Hepatocyte (in vitro differentiated cells): ENCODE measurements at regions not wholly inside any gene's neighbourhood (a gene's known extent, or its start where the extent isn't known, plus 50 kb on each side); places are given as distances from the start of the nearest gene placed in this dataset.
"Not testable (repeated sequence)": the region's sequence is repeated elsewhere in the genome, so short reads cannot be mapped to it uniquely, and the experiment has no call there.

Source experiments
- DNase-seq: peaks from one replicate; pipeline ENCODE4 v3.0.0-alpha.2; 2016; ENCODE audit warnings: low spot score
- H2AFZ ChIP-seq: fragments of 200-600 bp; sonication (generic); 2 replicates; pipeline ENCODE4 v1.6.0; 2016; ENCODE audit warnings: antibody characterized with exemption, mild to moderate bottlenecking
- H3K27ac ChIP-seq: fragments of 200-600 bp; sonication (generic); 2 replicates; pipeline ENCODE4 v1.5.1; 2016; ENCODE audit warnings: mild to moderate bottlenecking
- H3K27me3 ChIP-seq: fragments of 200-600 bp; sonication (generic); 2 replicates; pipeline ENCODE4 v1.6.1; 2016
- H3K36me3 ChIP-seq: fragments of 200-600 bp; sonication (generic); replicated peaks from 2 replicates; pipeline ENCODE4 v1.5.1; 2016; ENCODE audit warnings: low read depth; ENCODE audit not compliant: insufficient read depth
- H3K4me1 ChIP-seq: fragments of 200-600 bp; sonication (generic); 2 replicates; pipeline ENCODE4 v1.5.1; 2016; ENCODE audit warnings: mild to moderate bottlenecking, moderate library complexity; ENCODE audit not compliant: insufficient read depth
- H3K4me2 ChIP-seq: fragments of 200-600 bp; sonication (generic); 2 replicates; pipeline ENCODE4 v1.6.0; 2016
- H3K4me3 ChIP-seq: fragments of 200-600 bp; sonication (generic); 2 replicates; pipeline ENCODE4 v1.5.1; 2016; ENCODE audit warnings: mild to moderate bottlenecking
- H3K79me2 ChIP-seq: fragments of 200-600 bp; sonication (generic); 2 replicates; pipeline ENCODE4 v1.6.0; 2017; ENCODE audit warnings: mild to moderate bottlenecking
- H3K9me2 ChIP-seq: fragments of 200-600 bp; sonication (generic); replicated peaks from 2 replicates; pipeline ENCODE4 v1.6.0; 2017; ENCODE audit warnings: mild to moderate bottlenecking; ENCODE audit not compliant: insufficient read depth
- H3K9me3 ChIP-seq: fragments of 200-600 bp; sonication (generic); 2 replicates; pipeline ENCODE4 v1.5.1; 2016; ENCODE audit warnings: low read depth, mild to moderate bottlenecking
- H4K20me1 ChIP-seq: fragments of 200-600 bp; sonication (generic); 2 replicates; pipeline ENCODE4 v1.6.0; 2016; ENCODE audit warnings: mild to moderate bottlenecking; ENCODE audit not compliant: insufficient read depth, poor library complexity, severe bottlenecking
- EZH2 ChIP-seq: fragments of 200-600 bp; sonication (generic); IDR thresholded peaks from 2 replicates; pipeline ENCODE4 v1.6.1; 2016; ENCODE audit warnings: antibody characterized with exemption, mild to moderate bottlenecking, borderline replicate concordance
- EZH2phosphoT487 ChIP-seq: fragments of 200-600 bp; sonication (generic); IDR thresholded peaks from one replicate; pipeline ENCODE4 v1.6.1; 2018; ENCODE audit warnings: antibody characterized with exemption, mild to moderate bottlenecking, low read depth, moderate library complexity; ENCODE audit not compliant: unreplicated experiment, severe bottlenecking
- WGBS: methylation state at CpG from one replicate; pipeline ENCODE4 v1.1.6; 2016; ENCODE audit warnings: low lambda C conversion rate; ENCODE audit errors: missing lambda C conversion rate; 5-methylcytosine and 5-hydroxymethylcytosine counted together
- TF ChIP-seq, protein P1 (sequence below): fragments of 200-600 bp; sonication (generic); IDR thresholded peaks from 2 replicates; pipeline ENCODE4 v1.5.1; 2016; ENCODE audit warnings: antibody characterized with exemption, mild to moderate bottlenecking; ENCODE audit not compliant: poor library complexity

DNA sequence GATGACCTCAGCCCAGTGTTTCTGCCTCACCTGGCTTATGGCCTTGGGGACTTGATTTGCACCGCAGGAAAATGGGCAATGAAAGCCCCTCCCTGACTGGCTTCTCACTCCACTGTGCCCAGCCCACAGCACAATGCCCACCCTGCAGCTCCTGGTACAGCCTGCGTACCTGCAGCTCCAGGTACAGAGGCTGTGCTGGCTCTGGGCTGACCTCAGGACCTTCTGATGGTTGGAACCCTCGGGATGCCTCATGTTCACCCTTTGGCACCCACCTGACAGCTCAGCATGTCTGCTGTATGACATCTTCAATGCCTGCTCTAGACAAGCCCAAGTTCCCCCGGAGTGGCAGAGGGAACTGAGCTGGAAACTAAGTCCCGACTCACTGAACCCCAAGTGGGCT, 87.1 kb downstream of the ALG10 start:
- no peaks in the 10 kb centered on the region for H3K9me3 ChIP-seq
- no peak overlapping the region for H2AFZ ChIP-seq
- no peaks in the 10 kb centered on the region for H3K9me2 ChIP-seq
- H3K4me1 ChIP-seq, result no peaks in the 10 kb centered on the region
- TF ChIP-seq, protein P1, sequence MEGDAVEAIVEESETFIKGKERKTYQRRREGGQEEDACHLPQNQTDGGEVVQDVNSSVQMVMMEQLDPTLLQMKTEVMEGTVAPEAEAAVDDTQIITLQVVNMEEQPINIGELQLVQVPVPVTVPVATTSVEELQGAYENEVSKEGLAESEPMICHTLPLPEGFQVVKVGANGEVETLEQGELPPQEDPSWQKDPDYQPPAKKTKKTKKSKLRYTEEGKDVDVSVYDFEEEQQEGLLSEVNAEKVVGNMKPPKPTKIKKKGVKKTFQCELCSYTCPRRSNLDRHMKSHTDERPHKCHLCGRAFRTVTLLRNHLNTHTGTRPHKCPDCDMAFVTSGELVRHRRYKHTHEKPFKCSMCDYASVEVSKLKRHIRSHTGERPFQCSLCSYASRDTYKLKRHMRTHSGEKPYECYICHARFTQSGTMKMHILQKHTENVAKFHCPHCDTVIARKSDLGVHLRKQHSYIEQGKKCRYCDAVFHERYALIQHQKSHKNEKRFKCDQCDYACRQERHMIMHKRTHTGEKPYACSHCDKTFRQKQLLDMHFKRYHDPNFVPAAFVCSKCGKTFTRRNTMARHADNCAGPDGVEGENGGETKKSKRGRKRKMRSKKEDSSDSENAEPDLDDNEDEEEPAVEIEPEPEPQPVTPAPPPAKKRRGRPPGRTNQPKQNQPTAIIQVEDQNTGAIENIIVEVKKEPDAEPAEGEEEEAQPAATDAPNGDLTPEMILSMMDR, result no peak
- TF ChIP-seq EZH2 (no peak), EZH2phosphoT487 (no peak)
- no peak for DNase-seq
- no peaks in the 10 kb centered on the region for H3K27me3 ChIP-seq
- H4K20me1 ChIP-seq, result no peaks in the 10 kb centered on the region
- 81% methylated on average over 5 of the region's 5 CpGs for WGBS
- H3K79me2 ChIP-seq, result no peaks in the 10 kb centered on the region
- H3K36me3 ChIP-seq, result no peaks in the 10 kb centered on the region
- H3K4me3 ChIP-seq, result no peak overlapping the region
- H3K4me2 ChIP-seq, result no peak overlapping the region
- no peak overlapping the region for H3K27ac ChIP-seq

DNA sequence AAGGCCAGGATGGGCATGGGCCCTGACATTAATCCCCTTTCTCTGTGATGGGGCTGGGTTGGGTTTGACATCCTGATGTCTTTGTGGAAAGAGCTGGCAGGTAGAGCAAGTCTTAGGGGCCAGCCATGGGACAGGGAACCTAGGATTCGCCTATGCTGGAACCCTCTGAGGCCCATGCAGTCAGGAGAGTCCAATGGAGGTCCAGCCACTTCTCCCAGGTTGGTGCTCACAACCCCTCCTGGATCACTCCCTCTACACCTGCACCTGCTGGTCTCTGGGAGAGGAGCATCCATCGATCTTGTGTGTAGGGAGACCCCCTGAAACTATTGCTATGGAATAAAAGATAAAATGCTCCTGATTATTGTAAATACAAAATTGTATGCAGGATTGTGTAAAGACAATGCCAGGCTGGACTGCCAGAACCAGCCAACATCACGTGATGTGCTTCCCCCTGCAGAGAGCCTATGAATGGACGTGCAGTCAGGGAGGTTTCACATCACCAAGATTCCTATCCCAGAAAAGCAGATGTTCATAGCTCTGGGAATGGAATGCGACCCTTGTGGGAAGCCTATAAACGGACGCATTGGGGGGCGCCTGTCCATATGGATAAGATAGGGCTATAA, 87.7 kb downstream of the ALG10 start:
- not testable (repeated sequence) for H3K4me2 ChIP-seq, H2AFZ ChIP-seq, DNase-seq, H3K36me3 ChIP-seq, H3K9me2 ChIP-seq, H3K79me2 ChIP-seq, H3K4me3 ChIP-seq, H4K20me1 ChIP-seq, H3K4me1 ChIP-seq, H3K27ac ChIP-seq, H3K9me3 ChIP-seq, H3K27me3 ChIP-seq
- WGBS, result 82% methylated on average over 8 of the region's 8 CpGs

DNA sequence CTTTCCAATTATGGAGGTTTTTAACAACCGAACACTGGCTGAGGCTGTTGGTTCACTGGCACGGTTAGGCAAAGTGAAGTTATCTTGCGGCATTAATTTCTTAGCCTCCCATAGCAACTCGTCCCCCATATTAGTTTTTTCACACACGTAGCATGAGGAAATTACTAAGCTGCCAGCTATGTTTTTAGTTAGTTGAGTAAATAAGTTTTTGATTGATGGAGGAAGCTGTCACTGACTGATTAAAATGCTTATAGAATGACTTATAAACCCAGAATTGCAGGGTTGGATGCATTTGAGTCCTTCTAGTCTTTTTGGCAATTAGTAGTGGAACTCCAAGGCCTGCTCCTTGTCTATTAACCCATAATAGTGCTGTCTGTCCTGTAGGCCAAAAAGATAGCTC, 97.1 kb downstream of the ALG10 start:
- no peaks in the 10 kb centered on the region for H3K4me1 ChIP-seq
- no peak overlapping the region for H3K4me3 ChIP-seq
- no peaks in the 10 kb centered on the region for H4K20me1 ChIP-seq
- 86% methylated on average over 5 of the region's 5 CpGs for WGBS
- H3K4me2 ChIP-seq, result no peak overlapping the region
- H3K9me3 ChIP-seq, result no peaks in the 10 kb centered on the region
- no peaks in the 10 kb centered on the region for H3K27me3 ChIP-seq
- H3K36me3 ChIP-seq, result no peaks in the 10 kb centered on the region
- TF ChIP-seq EZH2, result no peak
- TF ChIP-seq, protein P1, result no peak
- no peak for TF ChIP-seq EZH2phosphoT487
- no peak overlapping the region for H2AFZ ChIP-seq
- no peaks in the 10 kb centered on the region for H3K9me2 ChIP-seq
- no peak overlapping the region for H3K27ac ChIP-seq
- no peak for DNase-seq
- H3K79me2 ChIP-seq, result no peaks in the 10 kb centered on the region

DNA sequence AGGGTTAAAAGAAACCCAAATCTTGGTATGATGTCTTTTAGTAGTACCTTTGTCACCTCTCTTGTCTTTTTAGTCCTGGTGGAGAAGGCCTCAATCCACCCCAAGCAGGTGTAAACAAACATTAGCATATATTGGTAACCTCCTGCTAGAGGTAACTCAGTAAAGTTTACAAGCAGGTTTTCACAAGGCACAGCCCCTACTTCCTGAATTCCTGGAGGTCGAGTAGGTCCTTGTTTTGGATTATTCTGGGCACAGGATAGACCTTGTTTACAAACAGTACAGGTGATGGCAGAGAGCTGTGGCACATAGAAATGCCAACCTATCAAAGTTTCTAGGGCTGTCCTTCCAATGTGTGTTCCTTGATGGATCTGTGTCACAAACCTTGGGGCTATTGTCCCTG, 99.1 kb downstream of the ALG10 start:
- no peak for DNase-seq
- Histone ChIP-seq H2AFZ (no peak overlapping the region), H3K36me3 (no peaks in the 10 kb centered on the region), H3K4me1 (no peaks in the 10 kb centered on the region), H3K9me3 (no peaks in the 10 kb centered on the region), H3K27ac (no peak overlapping the region), H3K79me2 (no peaks in the 10 kb centered on the region), H3K4me2 (no peak overlapping the region), H3K27me3 (no peaks in the 10 kb centered on the region), H3K4me3 (no peak overlapping the region), H3K9me2 (no peaks in the 10 kb centered on the region), H4K20me1 (no peaks in the 10 kb centered on the region)
- TF ChIP-seq EZH2phosphoT487 (no peak), EZH2 (no peak)
- TF ChIP-seq, protein P1, result no peak
- WGBS, result 56% methylated on average over 1 of the region's 1 CpG
